ENCODE measurements at regions not wholly inside any gene's neighbourhood (a gene's known extent, or its start where the extent isn't known, plus 50 kb on each side); places are given as distances from the start of the nearest gene placed in this dataset.

GRCh38 chr6:27623103-27623502, 150.2 kb upstream of the ZNF184 start:
- TF ChIP-seq CTCF (IDR thresholded peaks at IDR 0.05; ENCODE audit: insufficient read depth, low read depth, low read length) (no peak), EZH2 (IDR thresholded peaks at IDR 0.05; ENCODE audit: insufficient read depth, low read length) (no peak)

Data from astrocyte (in vitro differentiated cells and primary cell).